PC-3 (cell line): ENCODE measurements at regions not wholly inside any gene's neighbourhood (a gene's known extent, or its start where the extent isn't known, plus 50 kb on each side); places are given as distances from the start of the nearest gene placed in this dataset.

Experiments
- ATAC-seq: fragments of 200-7000 bp; cut with Tn5 transposase; 2 replicates; pipeline ENCODE4 v1.9.1; 2020; ENCODE audit warnings: mild to moderate bottlenecking, moderate library complexity
- BruUV-seq: library from RNA; stranded (reverse); fragments of 400-500 nt; replicated peaks from 2 replicates; lab custom pipeline; 2021; lab: Mats Ljungman, UMichigan
- CTCF ChIA-PET: fragments of 300-600 bp; sonication (Branson Sonifier 250); formaldehyde crosslinking; loops from one replicate; lab custom pipeline; 2022; ENCODE audit warnings: antibody characterized with exemption; lab: Charles Lee
- POLR2A ChIA-PET: fragments of 300-600 bp; sonication (Branson Sonifier 250); formaldehyde crosslinking; loops from one replicate; lab custom pipeline; 2022; ENCODE audit warnings: antibody characterized with exemption; ENCODE audit not compliant: unreplicated experiment; lab: Charles Lee
- DNase-seq: peaks from one replicate; pipeline ENCODE4 v3.0.0-alpha.2; 2015
- H2AFZ ChIP-seq: fragments of 300-600 bp; sonication (generic); 2 replicates; pipeline ENCODE4 v1.6.0; 2016; ENCODE audit warnings: antibody characterized with exemption, low read length
- H3F3A ChIP-seq: fragments of 300-600 bp; sonication (generic); one replicate; pipeline ENCODE4 v1.6.0; 2017; ENCODE audit warnings: antibody characterized with exemption, low read length, control low read depth, mild to moderate bottlenecking; ENCODE audit not compliant: unreplicated experiment
- H3K27ac ChIP-seq: fragments of 300-600 bp; sonication (generic); 2 replicates; pipeline ENCODE4 v1.5.1; 2016; ENCODE audit warnings: mild to moderate bottlenecking, low read length
- H3K27me3 ChIP-seq: fragments of 300-600 bp; sonication (generic); 2 replicates; pipeline ENCODE4 v1.6.1; 2016; ENCODE audit warnings: low read length, mixed read lengths
- H3K36me3 ChIP-seq: fragments of 300-600 bp; sonication (generic); 2 replicates; pipeline ENCODE4 v1.6.1; 2016; ENCODE audit warnings: low read depth, mixed run types, low read length, mixed read lengths
- H3K4me1 ChIP-seq: fragments of 300-600 bp; sonication (generic); 2 replicates; pipeline ENCODE4 v1.5.1; 2016; ENCODE audit warnings: low read length; ENCODE audit not compliant: insufficient read depth
- H3K4me2 ChIP-seq: fragments of 300-600 bp; sonication (generic); 2 replicates; pipeline ENCODE4 v1.6.0; 2016; ENCODE audit warnings: low read length
- H3K4me3 ChIP-seq: fragments of 300-600 bp; sonication (generic); 2 replicates; pipeline ENCODE4 v1.5.1; 2016; ENCODE audit warnings: mild to moderate bottlenecking, low read length, mixed read lengths
- H3K79me2 ChIP-seq: fragments of 300-600 bp; sonication (generic); 2 replicates; pipeline ENCODE4 v1.6.1; 2017; ENCODE audit warnings: low read length, mixed read lengths
- H3K9ac ChIP-seq: fragments of 300-600 bp; sonication (generic); 2 replicates; pipeline ENCODE4 v1.6.0; 2016; ENCODE audit warnings: mild to moderate bottlenecking, low read length
- H3K9me2 ChIP-seq: fragments of 300-600 bp; sonication (generic); replicated peaks from 2 replicates; pipeline ENCODE4 v1.6.1; 2016; ENCODE audit warnings: mixed run types, low read length, mixed read lengths
- H3K9me3 ChIP-seq: fragments of 300-600 bp; sonication (generic); 2 replicates; pipeline ENCODE4 v1.6.1; 2016; ENCODE audit warnings: low read length, mixed read lengths
- H4K20me1 ChIP-seq: fragments of 300-600 bp; sonication (generic); 2 replicates; pipeline ENCODE4 v1.6.1; 2016; ENCODE audit warnings: low read length, mixed read lengths
- CTCF ChIP-seq: fragments of 300-600 bp; sonication (generic); conservative IDR thresholded peaks from 2 replicates; pipeline ENCODE4 v1.5.1; 2017; ENCODE audit warnings: antibody characterized with exemption, low read depth, mild to moderate bottlenecking, low read length
- EZH2 ChIP-seq: fragments of 300-600 bp; sonication (generic); IDR thresholded peaks from one replicate; pipeline ENCODE4 v1.6.1; 2017; ENCODE audit warnings: antibody characterized with exemption, mild to moderate bottlenecking, low read length; ENCODE audit not compliant: unreplicated experiment
- EZH2phosphoT487 ChIP-seq: fragments of 300-600 bp; sonication (generic); IDR thresholded peaks from 2 replicates; pipeline ENCODE4 v1.6.1; 2018; ENCODE audit warnings: mild to moderate bottlenecking, antibody characterized with exemption, low read length, borderline replicate concordance
- intact Hi-C: fragments of 100-400 bp; cut with micrococcal nuclease; formaldehyde crosslinking; loops from 2 replicates; pipeline ENCODE4 v1.9.0; 2023

- Histone ChIP-seq H3K4me2 (no peak overlapping the region), H3K4me3 (no peak overlapping the region), H3K9me2 (no peaks in the 10 kb centered on the region), H3K4me1 (no peaks in the 10 kb centered on the region), H3F3A (no peaks in the 10 kb centered on the region), H3K9me3 (no peaks in the 10 kb centered on the region), H3K27ac (no peak overlapping the region), H3K27me3 (no peaks in the 10 kb centered on the region), H4K20me1 (no peaks in the 10 kb centered on the region), H3K79me2 (no peaks in the 10 kb centered on the region), H2AFZ (no peak overlapping the region), H3K9ac (no peak overlapping the region), H3K36me3 (no peaks in the 10 kb centered on the region)
- ChIA-PET POLR2A (no interaction called here), CTCF (no interaction called here)
- TF ChIP-seq EZH2 (no peak), EZH2phosphoT487 (no peak), CTCF (no peak)
- no TSS peak for BruUV-seq
- DNase-seq = no peak
- ATAC-seq = no peak
- intact Hi-C loops = no loop called here
Measured at GRCh38 chr5:107088907-107089306, 581.8 kb downstream of the EFNA5 start.

GRCh38 chr5:107085572-107085971 is 585.2 kb downstream of the EFNA5 start:
- ChIA-PET POLR2A (no interaction called here), CTCF (no interaction called here)
- H3K4me3 ChIP-seq = no peak overlapping the region
- ATAC-seq (no peak), DNase-seq (no peak)
- no peaks in the 10 kb centered on the region for H3K36me3 ChIP-seq
- intact Hi-C loops = no loop called here
- no peak overlapping the region for H3K4me2 ChIP-seq
- no peaks in the 10 kb centered on the region for H3F3A ChIP-seq
- TF ChIP-seq EZH2 = no peak
- no peak for TF ChIP-seq EZH2phosphoT487
- TF ChIP-seq CTCF = no peak
- H2AFZ ChIP-seq = no peak overlapping the region
- no peak overlapping the region for H3K27ac ChIP-seq
- no TSS peak for BruUV-seq
- H3K9me3 ChIP-seq = no peaks in the 10 kb centered on the region
- H3K9ac ChIP-seq = no peak overlapping the region
- H3K79me2 ChIP-seq = no peaks in the 10 kb centered on the region
- no peaks in the 10 kb centered on the region for H3K9me2 ChIP-seq
- no peaks in the 10 kb centered on the region for H3K27me3 ChIP-seq
- no peaks in the 10 kb centered on the region for H4K20me1 ChIP-seq
- H3K4me1 ChIP-seq = no peaks in the 10 kb centered on the region

- Histone ChIP-seq H3K4me3 (no peak overlapping the region), H3K9ac (no peak overlapping the region), H3K9me3 (no peaks in the 10 kb centered on the region), H3K27me3 (no peaks in the 10 kb centered on the region), H3K27ac (no peak overlapping the region), H3K4me1 (no peaks in the 10 kb centered on the region), H3K79me2 (no peaks in the 10 kb centered on the region), H3K9me2 (no peaks in the 10 kb centered on the region), H3K36me3 (no peaks in the 10 kb centered on the region), H4K20me1 (no peaks in the 10 kb centered on the region), H3K4me2 (no peak overlapping the region), H2AFZ (no peak overlapping the region), H3F3A (no peaks in the 10 kb centered on the region)
- DNase-seq = no peak
- CTCF ChIA-PET = no interaction called here
- TF ChIP-seq CTCF (no peak), EZH2 (no peak), EZH2phosphoT487 (no peak)
- BruUV-seq = no TSS peak
- ATAC-seq = no peak
- POLR2A ChIA-PET = no interaction called here
- intact Hi-C loops = no loop called here
Measured at GRCh38 chr5:107074996-107075395, 595.7 kb downstream of the EFNA5 start.
